T-helper 1 cell treated with Interleukin-12 subunit alpha and Interleukin-12 subunit beta and Interleukin-4 antibody, amounts not matched to agents 30 ng/mL and 1 ng/mL, for 36 hours (primary cell): ENCODE measurements at regions not wholly inside any gene's neighbourhood (a gene's known extent, or its start where the extent isn't known, plus 50 kb on each side); places are given as distances from the start of the nearest gene placed in this dataset.
"Not testable (repeated sequence)": the region's sequence is repeated elsewhere in the genome, so short reads cannot be mapped to it uniquely, and the experiment has no call there.

ENCODE experiments used
- intact Hi-C: fragments of 100-400 bp; cut with micrococcal nuclease; formaldehyde crosslinking; loops from one replicate; pipeline ENCODE4 v1.15.1; 2024

- intact Hi-C loops = not testable (repeated sequence)
Observed at GRCh38 chr1:176396604-176397395, 66.2 kb upstream of the PAPPA2 start.

- intact Hi-C loops = no loop called here
Observed at GRCh38 chr1:176391621-176392020, 71.4 kb upstream of the PAPPA2 start.

- intact Hi-C loops = no loop called here
Observed at GRCh38 chr1:176384841-176385240, 78.1 kb upstream of the PAPPA2 start.

GRCh38 chr1:176382163-176382562 lies 80.8 kb upstream of the PAPPA2 start:
- intact Hi-C loops = no loop called here

- intact Hi-C loops = no loop called here
Observed at GRCh38 chr1:176379626-176380339, 83.2 kb upstream of the PAPPA2 start.

- intact Hi-C loops = loop anchor here (1.0 to 2.0 kb wide), 2 partner anchors 506 to 1572 kb away; no protein-coding TSS in a partner anchor
Observed at GRCh38 chr1:176374967-176375569, 87.9 kb upstream of the PAPPA2 start.

- intact Hi-C loops = no loop called here
Observed at GRCh38 chr1:176364236-176364905, 98.6 kb upstream of the PAPPA2 start.

- intact Hi-C loops = not testable (repeated sequence)
Observed at GRCh38 chr1:176349135-176349715, 113.8 kb upstream of the PAPPA2 start.

- intact Hi-C loops = no loop called here
Observed at GRCh38 chr1:176341656-176342055, 121.3 kb upstream of the PAPPA2 start.

- intact Hi-C loops = no loop called here
Observed at GRCh38 chr1:176338877-176339276, 124.1 kb upstream of the PAPPA2 start.

GRCh38 chr1:176330782-176331181 lies 123.7 kb upstream of the COP1 start:
- intact Hi-C loops = no loop called here

GRCh38 chr1:176325664-176326063 lies 118.6 kb upstream of the COP1 start:
- intact Hi-C loops = no loop called here

GRCh38 chr1:176323472-176323871 lies 116.4 kb upstream of the COP1 start:
- intact Hi-C loops = no loop called here

- intact Hi-C loops = no loop called here
Observed at GRCh38 chr1:176315519-176316220, 108.6 kb upstream of the COP1 start.

GRCh38 chr1:176296602-176297001 lies 89.5 kb upstream of the COP1 start:
- intact Hi-C loops = not testable (repeated sequence)

GRCh38 chr1:176285996-176286395 lies 78.9 kb upstream of the COP1 start:
- intact Hi-C loops = no loop called here

GRCh38 chr1:176271572-176271971 lies 64.5 kb upstream of the COP1 start:
- intact Hi-C loops = no loop called here
